Iris pigment epithelial cell (primary cell): ENCODE measurements at regions not wholly inside any gene's neighbourhood (a gene's known extent, or its start where the extent isn't known, plus 50 kb on each side); places are given as distances from the start of the nearest gene placed in this dataset.

Experiments used
- DNase-seq: peaks from one replicate; pipeline ENCODE4 v3.0.0-alpha.2; 2011; ENCODE audit warnings: low read depth

GRCh38 chr9:118940473-118940872 is 428.8 kb downstream of the BRINP1 start:
- no peak for DNase-seq

- DNase-seq, result no peak
These were observed 422.6 kb downstream of the BRINP1 start for GRCh38 chr9:118946669-118947068.

- DNase-seq, result no peak
These were observed 414.4 kb downstream of the BRINP1 start for GRCh38 chr9:118954857-118955256.

GRCh38 chr9:118957585-118957984 is 411.6 kb downstream of the BRINP1 start:
- no peak for DNase-seq

- no peak for DNase-seq
These were observed 409.9 kb downstream of the BRINP1 start for GRCh38 chr9:118959366-118959765.

GRCh38 chr9:118961857-118962256 is 407.4 kb downstream of the BRINP1 start:
- peak; percentile 51 for DNase-seq

- peak; percentile 6 for DNase-seq
These were observed 406.8 kb downstream of the BRINP1 start for GRCh38 chr9:118962426-118962825.

- no peak for DNase-seq
These were observed 405.6 kb downstream of the BRINP1 start for GRCh38 chr9:118963674-118964073.

- no peak for DNase-seq
These were observed 401.3 kb downstream of the BRINP1 start for GRCh38 chr9:118967901-118968300.

GRCh38 chr9:118975736-118976135 is 393.5 kb downstream of the BRINP1 start:
- no peak for DNase-seq

GRCh38 chr9:118976160-118976559 is 393.1 kb downstream of the BRINP1 start:
- no peak for DNase-seq

GRCh38 chr9:118984607-118985006 is 384.6 kb downstream of the BRINP1 start:
- no peak for DNase-seq

GRCh38 chr9:118985851-118986250 is 383.4 kb downstream of the BRINP1 start:
- DNase-seq, result no peak

- no peak for DNase-seq
These were observed 382.1 kb downstream of the BRINP1 start for GRCh38 chr9:118987167-118987566.

GRCh38 chr9:118990949-118991348 is 378.3 kb downstream of the BRINP1 start:
- DNase-seq, result no peak

- no peak for DNase-seq
These were observed 377.6 kb downstream of the BRINP1 start for GRCh38 chr9:118991366-118992285.

- no peak for DNase-seq
These were observed 376.1 kb downstream of the BRINP1 start for GRCh38 chr9:118992813-118993794.

- no peak for DNase-seq
These were observed 375.3 kb downstream of the BRINP1 start for GRCh38 chr9:118993965-118994364.

- no peak for DNase-seq
These were observed 366.7 kb downstream of the BRINP1 start for GRCh38 chr9:119002491-119002890.

- peak; percentile 16 for DNase-seq
These were observed 366.0 kb downstream of the BRINP1 start for GRCh38 chr9:119003201-119003611.

- DNase-seq, result peak; percentile 12
These were observed 365.2 kb downstream of the BRINP1 start for GRCh38 chr9:119003882-119004617.

- DNase-seq, result peak; percentile 52
These were observed 364.6 kb downstream of the BRINP1 start for GRCh38 chr9:119004618-119004990.
